Type B pancreatic cell (in vitro differentiated cells): ENCODE measurements at regions not wholly inside any gene's neighbourhood (a gene's known extent, or its start where the extent isn't known, plus 50 kb on each side); places are given as distances from the start of the nearest gene placed in this dataset.

Experiments used
- DNase-seq: peaks from one replicate; pipeline ENCODE4 v3.0.0; 2021; ENCODE audit warnings: mixed read lengths; ENCODE audit not compliant: unreplicated experiment; ENCODE audit errors: extremely low spot score
- H3K27ac Mint-ChIP-seq: 2 replicates; pipeline ENCODE4 v1.8.0; 2021; ENCODE audit warnings: mild to moderate bottlenecking, mixed read lengths
- H3K27me3 Mint-ChIP-seq: 2 replicates; pipeline ENCODE4 v1.8.0; 2021; ENCODE audit warnings: mixed read lengths
- H3K36me3 Mint-ChIP-seq: 2 replicates; pipeline ENCODE4 v1.8.0; 2021; ENCODE audit warnings: mixed read lengths
- H3K4me1 Mint-ChIP-seq: one replicate; pipeline ENCODE4 v1.8.0; 2021; ENCODE audit warnings: mixed read lengths; ENCODE audit not compliant: unreplicated experiment
- H3K4me3 Mint-ChIP-seq: 2 replicates; pipeline ENCODE4 v1.8.0; 2021; ENCODE audit warnings: mild to moderate bottlenecking, mixed read lengths
- H3K9me3 Mint-ChIP-seq: 2 replicates; pipeline ENCODE4 v1.8.0; 2021; ENCODE audit warnings: mixed read lengths
- CTCF ChIP-seq: fragments of 200-600 bp; sonication (generic); conservative IDR thresholded peaks from 2 replicates; pipeline ENCODE4 v1.5.0; 2021; ENCODE audit warnings: antibody characterized with exemption, mild to moderate bottlenecking

GRCh38 chr5:61752588-61752987 is 420.5 kb downstream of the ZSWIM6 start:
- Mint-ChIP-seq H3K9me3 (no peaks in the 10 kb centered on the region), H3K27ac (no peak overlapping the region), H3K4me3 (no peak overlapping the region)

GRCh38 chr5:61754792-61755191 is 422.7 kb downstream of the ZSWIM6 start:
- H3K27ac Mint-ChIP-seq: no peak overlapping the region
- H3K4me1 Mint-ChIP-seq: no peaks in the 10 kb centered on the region
- H3K9me3 Mint-ChIP-seq: no peaks in the 10 kb centered on the region
- H3K36me3 Mint-ChIP-seq: no peaks in the 10 kb centered on the region
- DNase-seq: no peak
- H3K27me3 Mint-ChIP-seq: no peaks in the 10 kb centered on the region
- H3K4me3 Mint-ChIP-seq: no peak overlapping the region
- TF ChIP-seq CTCF: no peak

More at GRCh38 chr5:61752588-61752987, 420.5 kb downstream of the ZSWIM6 start:
- TF ChIP-seq CTCF: no peak
- Mint-ChIP-seq H3K27me3 (no peaks in the 10 kb centered on the region), H3K4me1 (no peaks in the 10 kb centered on the region), H3K36me3 (no peaks in the 10 kb centered on the region)
- DNase-seq: no peak

- Mint-ChIP-seq H3K4me3 (no peak overlapping the region), H3K27me3 (no peaks in the 10 kb centered on the region), H3K36me3 (no peaks in the 10 kb centered on the region), H3K27ac (no peak overlapping the region), H3K4me1 (no peaks in the 10 kb centered on the region), H3K9me3 (no peaks in the 10 kb centered on the region)
- DNase-seq: no peak
- no peak for TF ChIP-seq CTCF
Measured at GRCh38 chr5:61755726-61756222, 423.7 kb downstream of the ZSWIM6 start.

GRCh38 chr5:61758711-61759110 is 426.7 kb downstream of the ZSWIM6 start:
- no peaks in the 10 kb centered on the region for H3K36me3 Mint-ChIP-seq
- H3K27me3 Mint-ChIP-seq: no peaks in the 10 kb centered on the region

GRCh38 chr5:61765471-61765870 is 433.4 kb downstream of the ZSWIM6 start:
- no peak overlapping the region for H3K27ac Mint-ChIP-seq
- no peaks in the 10 kb centered on the region for H3K9me3 Mint-ChIP-seq

More at GRCh38 chr5:61758711-61759110, 426.7 kb downstream of the ZSWIM6 start:
- H3K4me3 Mint-ChIP-seq: no peak overlapping the region
- no peaks in the 10 kb centered on the region for H3K4me1 Mint-ChIP-seq
- no peak for TF ChIP-seq CTCF
- DNase-seq: no peak
- no peak overlapping the region for H3K27ac Mint-ChIP-seq
- H3K9me3 Mint-ChIP-seq: no peaks in the 10 kb centered on the region

More at GRCh38 chr5:61765471-61765870, 433.4 kb downstream of the ZSWIM6 start:
- Mint-ChIP-seq H3K27me3 (peaks cover 14% of the 10 kb centered on the region), H3K36me3 (no peaks in the 10 kb centered on the region), H3K4me3 (no peak overlapping the region), H3K4me1 (no peaks in the 10 kb centered on the region)
- DNase-seq: no peak
- TF ChIP-seq CTCF: no peak
